Lung microvascular endothelial cell (primary cell): ENCODE measurements at regions not wholly inside any gene's neighbourhood (a gene's known extent, or its start where the extent isn't known, plus 50 kb on each side); places are given as distances from the start of the nearest gene placed in this dataset.
"Not testable (repeated sequence)": the region's sequence is repeated elsewhere in the genome, so short reads cannot be mapped to it uniquely, and the experiment has no call there.

ENCODE experiments used
- DNase-seq, 2 donors: peaks; one replicate each; pipeline versions ENCODE4 v3.0.0 to v3.0.0-alpha.2; 2010; ENCODE audit warnings: low read depth in 2 of 2

GRCh38 chr14:104304451-104305351 lies 166.3 kb downstream of the KIF26A start:
- no peak for DNase-seq

GRCh38 chr14:104305511-104306449 lies 167.4 kb downstream of the KIF26A start:
- no peak for DNase-seq

- no peak for DNase-seq
Observed at GRCh38 chr14:104306450-104307040, 168.2 kb downstream of the KIF26A start.

DNA sequence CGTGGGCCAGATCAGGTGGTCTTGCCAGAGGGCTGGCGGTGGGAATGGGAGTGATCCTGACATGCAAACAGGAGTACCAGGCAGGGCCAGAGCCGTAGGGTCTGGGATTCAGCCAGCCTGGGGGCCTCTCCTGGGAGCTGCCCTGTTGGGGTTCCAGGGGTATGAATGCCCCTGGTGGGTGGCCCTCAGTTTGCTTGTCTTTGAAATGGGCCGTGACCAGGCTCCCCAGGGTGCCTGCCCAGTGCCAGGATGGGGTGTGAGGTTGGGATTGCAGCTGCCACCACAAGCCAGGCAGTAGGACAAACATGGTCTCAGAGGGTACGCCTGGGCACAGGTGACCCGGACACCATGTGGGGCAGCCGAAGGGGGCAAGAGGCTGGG lies 168.8 kb downstream of the KIF26A start:
- DNase-seq: no peak

- DNase-seq: no peak
Observed at GRCh38 chr14:104307627-104308401, 169.4 kb downstream of the KIF26A start.

DNA sequence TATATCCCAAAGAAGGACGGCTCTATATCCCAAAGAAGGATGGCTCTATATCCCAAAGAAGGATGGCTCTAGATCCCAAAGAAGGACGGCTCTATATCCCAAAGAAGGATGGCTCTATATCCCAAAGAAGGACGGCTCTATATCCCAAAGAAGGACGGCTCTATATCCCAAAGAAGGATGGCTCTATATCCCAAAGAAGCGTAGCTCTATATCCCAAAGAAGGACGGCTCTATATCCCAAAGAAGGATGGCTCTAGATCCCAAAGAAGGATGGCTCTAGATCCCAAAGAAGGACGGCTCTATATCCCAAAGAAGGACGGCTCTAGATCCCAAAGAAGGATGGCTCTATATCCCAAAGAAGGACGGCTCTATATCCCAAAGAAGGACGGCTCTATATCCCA lies 170.1 kb downstream of the KIF26A start:
- DNase-seq: not testable (repeated sequence)

- DNase-seq: no peak
Observed at GRCh38 chr14:104309657-104310369, 171.4 kb downstream of the KIF26A start.

DNA sequence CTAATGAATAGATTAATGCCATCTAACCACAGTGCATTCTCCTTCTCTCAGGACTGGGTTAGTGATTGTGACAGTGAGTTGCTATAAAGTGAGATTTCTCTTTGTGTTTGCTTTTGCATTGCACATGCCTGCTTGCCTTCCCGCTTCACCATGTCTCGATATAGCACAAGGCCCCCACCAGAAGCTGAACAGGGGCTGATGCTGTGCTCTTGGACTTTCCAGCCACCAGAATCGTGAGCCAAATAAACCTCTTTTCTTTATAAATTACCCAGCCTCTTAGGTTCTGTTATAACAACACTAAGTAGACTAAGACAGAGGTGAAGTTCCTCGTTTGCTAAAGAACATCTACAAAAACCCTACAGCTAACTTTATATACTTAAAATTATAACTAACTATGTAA lies 173.0 kb downstream of the KIF26A start:
- no peak for DNase-seq

DNA sequence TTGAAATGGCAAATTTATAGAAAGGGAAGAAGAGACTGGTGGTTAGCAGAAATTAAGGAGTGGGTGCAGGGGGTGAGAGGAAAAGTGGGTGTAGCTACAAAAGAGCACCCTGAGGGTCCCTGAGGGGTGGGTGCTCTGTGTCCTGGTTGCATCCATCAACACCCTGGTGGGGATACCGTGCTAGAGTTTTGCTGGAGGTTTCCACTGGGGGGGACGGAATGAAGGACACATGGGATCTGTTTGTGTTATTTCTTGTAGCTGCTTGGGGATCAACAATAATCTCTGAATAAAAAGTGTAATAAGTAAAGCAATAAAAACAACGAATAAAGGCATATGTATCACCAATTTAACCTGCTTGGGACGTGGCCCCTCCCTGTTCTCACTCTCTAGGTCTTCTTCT lies 175.3 kb downstream of the KIF26A start:
- DNase-seq: no peak

DNA sequence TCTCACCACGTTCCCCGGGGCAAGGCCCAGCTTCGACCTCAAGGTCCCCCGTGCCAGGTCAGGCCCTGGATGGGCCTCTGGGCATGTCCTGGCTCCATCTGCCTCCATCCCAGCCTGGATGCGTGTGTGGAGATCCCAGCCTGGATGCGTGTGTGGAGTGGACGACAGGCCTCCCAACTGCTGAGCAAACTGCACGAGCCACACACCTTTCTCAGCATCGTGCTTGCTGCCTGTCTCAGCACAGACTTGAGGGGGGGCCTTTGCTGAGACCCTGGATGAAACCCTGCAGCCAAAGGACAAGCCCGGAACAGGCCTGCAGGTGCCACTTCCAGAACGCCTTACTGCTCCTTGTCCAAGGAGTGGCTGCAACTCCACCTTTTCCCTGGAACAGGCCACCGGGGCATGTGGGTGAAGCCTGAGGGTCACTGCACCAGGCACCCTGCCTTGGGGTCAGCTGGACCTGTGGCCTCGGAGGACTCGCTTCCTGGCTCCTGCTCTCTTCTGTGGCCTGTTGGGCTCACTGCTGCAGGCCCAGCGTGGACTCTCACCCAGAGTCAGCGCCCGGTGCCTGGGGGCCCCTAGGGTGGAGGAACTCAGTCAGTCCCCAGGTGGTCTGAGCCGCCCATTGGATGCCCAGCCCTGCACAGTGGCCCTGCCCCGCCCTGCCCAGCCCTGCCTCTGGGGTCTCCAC lies 176.0 kb downstream of the KIF26A start:
- DNase-seq: no peak

GRCh38 chr14:104315169-104315568 lies 176.8 kb downstream of the KIF26A start:
- no peak for DNase-seq

GRCh38 chr14:104315625-104316024 lies 177.2 kb downstream of the KIF26A start:
- no peak for DNase-seq

- no peak for DNase-seq
Observed at GRCh38 chr14:104316121-104316722, 177.8 kb downstream of the KIF26A start.

- no peak for DNase-seq
Observed at GRCh38 chr14:104316723-104317491, 178.5 kb downstream of the KIF26A start.

GRCh38 chr14:104317492-104317805 lies 179.1 kb downstream of the KIF26A start:
- DNase-seq: no peak

DNA sequence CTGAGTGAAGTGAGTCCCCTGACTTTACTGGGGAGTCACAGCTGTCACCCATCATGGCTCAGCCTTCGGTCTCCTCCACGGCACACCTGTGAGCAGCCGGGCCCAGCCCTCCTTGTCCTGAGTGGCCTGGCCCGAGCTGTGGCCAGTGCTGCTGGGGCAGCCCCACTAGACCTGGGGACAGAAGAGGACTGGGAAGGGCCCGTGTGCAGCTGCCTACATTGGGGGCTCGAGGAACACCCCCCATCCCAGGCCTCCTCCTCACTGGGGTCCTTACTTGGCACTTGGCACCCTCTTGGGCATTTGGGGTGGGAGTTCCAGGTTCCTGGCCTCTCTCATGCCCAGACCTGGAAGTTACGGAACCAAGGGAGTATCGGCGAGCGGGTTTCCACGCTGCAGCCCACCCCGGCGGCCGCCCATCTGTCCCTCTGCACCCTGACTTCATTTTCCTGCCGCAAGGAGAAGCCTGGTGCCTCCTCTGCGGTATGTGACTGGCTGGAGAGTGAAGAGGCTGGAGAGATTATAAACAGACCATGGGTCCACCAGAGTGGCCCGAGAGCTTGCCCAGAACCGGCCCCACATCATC lies 179.7 kb downstream of the KIF26A start:
- DNase-seq: no peak

GRCh38 chr14:104318558-104319490 lies 180.4 kb downstream of the KIF26A start:
- no peak for DNase-seq
